ENCODE measurements at regions not wholly inside any gene's neighbourhood (a gene's known extent, or its start where the extent isn't known, plus 50 kb on each side); places are given as distances from the start of the nearest gene placed in this dataset.

DNA sequence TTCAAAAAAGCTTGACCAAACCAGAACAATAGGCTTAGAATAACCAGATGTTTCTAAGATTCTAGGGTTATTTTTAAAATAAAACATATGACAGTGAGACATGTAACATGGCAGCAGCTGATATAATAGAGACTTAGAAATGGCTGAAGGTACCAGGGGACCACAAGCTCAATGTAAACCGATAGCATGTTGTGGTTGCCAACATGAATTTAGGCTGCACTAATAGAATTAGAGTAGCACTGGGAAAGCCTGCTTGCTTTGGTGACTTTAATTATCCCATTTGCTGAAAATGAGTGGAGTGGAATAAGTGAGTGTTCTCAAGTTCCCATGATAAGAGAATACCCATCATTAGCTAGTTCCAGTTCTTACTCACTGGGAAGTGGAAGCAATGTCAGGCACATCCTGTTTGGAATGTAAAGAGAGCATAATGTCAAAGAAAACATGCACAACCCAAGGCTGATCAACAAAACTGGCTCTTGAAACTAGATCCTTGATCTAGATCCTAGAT, 621.2 kb upstream of the CDH5 start:
- H3K36me3 Mint-ChIP-seq, result no peaks in the 10 kb centered on the region
- no peak for ATAC-seq
- ChIA-PET POLR2A (no interaction called here), CTCF (no interaction called here)
- no peak for DNase-seq (ENCODE audit: low spot score)
- no peak overlapping the region for H3K27ac Mint-ChIP-seq
- no peak overlapping the region for H3K4me3 Mint-ChIP-seq
- H3K4me1 Mint-ChIP-seq, result peaks cover 13% of the 10 kb centered on the region
- H3K27me3 Mint-ChIP-seq (ENCODE audit: low read depth), result no peaks in the 10 kb centered on the region
- H3K9me3 Mint-ChIP-seq, result no peaks in the 10 kb centered on the region
- no peak for TF ChIP-seq IRF2 (CRISPR knock-in tag; IDR thresholded peaks at IDR 0.05; ENCODE audit: borderline replicate concordance, low read depth)
- no peak for TF ChIP-seq CREB1 (CRISPR knock-in tag; IDR thresholded peaks at IDR 0.05)
- TF ChIP-seq, protein P1, sequence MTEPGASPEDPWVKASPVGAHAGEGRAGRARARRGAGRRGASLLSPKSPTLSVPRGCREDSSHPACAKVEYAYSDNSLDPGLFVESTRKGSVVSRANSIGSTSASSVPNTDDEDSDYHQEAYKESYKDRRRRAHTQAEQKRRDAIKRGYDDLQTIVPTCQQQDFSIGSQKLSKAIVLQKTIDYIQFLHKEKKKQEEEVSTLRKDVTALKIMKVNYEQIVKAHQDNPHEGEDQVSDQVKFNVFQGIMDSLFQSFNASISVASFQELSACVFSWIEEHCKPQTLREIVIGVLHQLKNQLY (CRISPR knock-in tag; IDR thresholded peaks at IDR 0.05), result no peak
- TF ChIP-seq ZNF317 (CRISPR knock-in tag; IDR thresholded peaks at IDR 0.05; ENCODE audit: borderline replicate concordance, low read depth), result no peak
- TF ChIP-seq ZNF263 (CRISPR knock-in tag; IDR thresholded peaks at IDR 0.05; ENCODE audit: low read depth), result no peak
- TF ChIP-seq ZNF138 (CRISPR knock-in tag; conservative IDR thresholded peaks at IDR 0.05), result no peak
- no peak for TF ChIP-seq ZNF281 (CRISPR knock-in tag; IDR thresholded peaks at IDR 0.05)
- TF ChIP-seq, protein P2, sequence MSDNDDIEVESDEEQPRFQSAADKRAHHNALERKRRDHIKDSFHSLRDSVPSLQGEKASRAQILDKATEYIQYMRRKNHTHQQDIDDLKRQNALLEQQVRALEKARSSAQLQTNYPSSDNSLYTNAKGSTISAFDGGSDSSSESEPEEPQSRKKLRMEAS (CRISPR knock-in tag; IDR thresholded peaks at IDR 0.05), result no peak
- TF ChIP-seq PRRX2 (CRISPR knock-in tag; IDR thresholded peaks at IDR 0.05), result no peak

GRCh38 chr16:65744401-65744800, 622.1 kb upstream of the CDH5 start:
- H3K9me3 Mint-ChIP-seq, result no peaks in the 10 kb centered on the region
- H3K36me3 Mint-ChIP-seq, result no peaks in the 10 kb centered on the region
- DNase-seq (ENCODE audit: low spot score) (no peak), ATAC-seq (no peak)
- no peaks in the 10 kb centered on the region for H3K27me3 Mint-ChIP-seq (ENCODE audit: low read depth)
- H3K4me1 Mint-ChIP-seq, result peaks cover 7% of the 10 kb centered on the region
- no peak overlapping the region for H3K4me3 Mint-ChIP-seq
- no peak overlapping the region for H3K27ac Mint-ChIP-seq
- no peak for TF ChIP-seq CBFB (CRISPR knock-in tag; IDR thresholded peaks at IDR 0.05; ENCODE audit: low read depth)
- TF ChIP-seq, protein P1 (CRISPR knock-in tag; IDR thresholded peaks at IDR 0.05), result no peak
- no peak for TF ChIP-seq ZNF396 (CRISPR knock-in tag; IDR thresholded peaks at IDR 0.05; ENCODE audit: borderline replicate concordance)
- TF ChIP-seq ZNF416 (CRISPR knock-in tag; IDR thresholded peaks at IDR 0.05), result no peak
- no peak for TF ChIP-seq SMAD4 (CRISPR knock-in tag; IDR thresholded peaks at IDR 0.05)
- TF ChIP-seq ZNF121 (CRISPR knock-in tag; IDR thresholded peaks at IDR 0.05), result no peak
- no peak for TF ChIP-seq NR2C2 (CRISPR knock-in tag; IDR thresholded peaks at IDR 0.05)
- no peak for TF ChIP-seq ZNF671 (CRISPR knock-in tag; IDR thresholded peaks at IDR 0.05)
- no peak for TF ChIP-seq ZBTB21 (CRISPR knock-in tag; IDR thresholded peaks at IDR 0.05; ENCODE audit: borderline replicate concordance)
- CTCF ChIA-PET, result no interaction called here
- POLR2A ChIA-PET, result no interaction called here

GRCh38 chr16:65743558-65743957, 621.7 kb upstream of the CDH11 start:
- no peak for DNase-seq (ENCODE audit: low spot score)
- Mint-ChIP-seq H3K9me3 (no peaks in the 10 kb centered on the region), H3K36me3 (no peaks in the 10 kb centered on the region), H3K4me3 (no peak overlapping the region), H3K4me1 (peaks cover under 1% of the 10 kb centered on the region), H3K27ac (no peak overlapping the region), H3K27me3 (ENCODE audit: low read depth) (no peaks in the 10 kb centered on the region)
- CTCF ChIA-PET, result no interaction called here
- ATAC-seq, result no peak
- POLR2A ChIA-PET, result no interaction called here
- TF ChIP-seq ZSCAN18 (CRISPR knock-in tag; IDR thresholded peaks at IDR 0.05) (no peak), ZBTB43 (CRISPR knock-in tag; IDR thresholded peaks at IDR 0.05) (no peak), ATF3 (CRISPR knock-in tag; conservative IDR thresholded peaks at IDR 0.05) (no peak), FOXK1 (CRISPR knock-in tag; IDR thresholded peaks at IDR 0.05) (no peak), ZNF232 (CRISPR knock-in tag; IDR thresholded peaks at IDR 0.05) (no peak)

Measured in WTC11 (cell line).